SK-N-SH (cell line): ENCODE measurements at regions not wholly inside any gene's neighbourhood (a gene's known extent, or its start where the extent isn't known, plus 50 kb on each side); places are given as distances from the start of the nearest gene placed in this dataset.

Experiments
- CTCF ChIA-PET: fragments of 300-600, 350-600 bp; formaldehyde crosslinking; extraction: SDS; loops from one replicate; lab custom pipeline; 2021; lab: Yijun Ruan, JAX
- POLR2A ChIA-PET: fragments of 350-600 bp; sonication (Branson Sonifier 250); formaldehyde crosslinking; extraction: SDS; loops from one replicate; lab custom pipeline; 2020; ENCODE audit warnings: antibody characterized with exemption, inconsistent platforms; lab: Yijun Ruan, JAX
- DNase-seq: peaks from one replicate; pipeline ENCODE4 v3.0.0; 2012
- H2AFZ ChIP-seq: fragments of 200-600 bp; sonication (generic); 2 replicates; pipeline ENCODE4 v1.8.1; 2016; ENCODE audit warnings: antibody characterized with exemption, mild to moderate bottlenecking, low read depth
- H3F3A ChIP-seq: fragments of 200-600 bp; sonication (generic); replicated peaks from 2 replicates; pipeline ENCODE3; 2016; ENCODE audit warnings: antibody characterized with exemption, mild to moderate bottlenecking; ENCODE audit not compliant: insufficient read depth
- H3K27ac ChIP-seq, 2 experiments: fragments of 200-500 bp in 1 of 2; fragments of 200-600 bp in 1 of 2; sonication (Bioruptor generic) in 1 of 2; sonication (generic), shearing (Covaris generic) in 1 of 2; 2 replicates each; pipeline versions ENCODE4 v1.5.1 to v1.6.1; 2014 to 2016; ENCODE audit warnings: low read depth in 2 of 2, inconsistent platforms in 1 of 2, low read length in 1 of 2, mild to moderate bottlenecking in 1 of 2, mixed read lengths in 1 of 2
- H3K27me3 ChIP-seq: fragments of 200-600 bp; sonication (generic), shearing (Covaris generic); 2 replicates; pipeline ENCODE4 v1.6.1; 2016; ENCODE audit warnings: mixed run types; ENCODE audit not compliant: insufficient read depth
- H3K36me3 ChIP-seq, 2 experiments: fragments of 200-500 bp in 1 of 2; fragments of 200-600 bp in 1 of 2; sonication (Bioruptor generic) in 1 of 2; sonication (generic) in 1 of 2; replicated peaks in 1 of 2; 2 replicates each; pipeline versions ENCODE3 to v1.5.1; 2014 to 2016; ENCODE audit warnings: low read length in 1 of 2, mild to moderate bottlenecking in 1 of 2; ENCODE audit not compliant: insufficient read depth in 2 of 2, control insufficient read depth in 1 of 2
- H3K4me1 ChIP-seq, 2 experiments: fragments of 200-500 bp in 1 of 2; fragments of 200-600 bp in 1 of 2; sonication (Bioruptor generic) in 1 of 2; sonication (generic), shearing (Covaris generic) in 1 of 2; 2 replicates each; pipeline versions ENCODE4 v1.5.1 to v1.6.1; 2014 to 2016; ENCODE audit warnings: low read depth in 1 of 2, low read length in 1 of 2, mixed run types in 1 of 2; ENCODE audit not compliant: insufficient read depth in 2 of 2, control insufficient read depth in 1 of 2
- H3K4me2 ChIP-seq: fragments of 200-600 bp; sonication (generic), shearing (Covaris generic); 2 replicates; pipeline ENCODE4 v1.6.1; 2017; ENCODE audit warnings: mixed run types
- H3K4me3 ChIP-seq, 2 experiments: fragments of 200-500 bp in 1 of 2; fragments of 200-600 bp in 1 of 2; sonication (Bioruptor generic) in 1 of 2; sonication (generic), shearing (Covaris generic) in 1 of 2; 2 replicates each; pipeline versions ENCODE4 v1.5.1 to v1.8.1; 2014 to 2016; ENCODE audit warnings: low read depth in 2 of 2, inconsistent platforms in 1 of 2, low read length in 1 of 2, mild to moderate bottlenecking in 1 of 2, mixed read lengths in 1 of 2, moderate library complexity in 1 of 2
- H3K79me2 ChIP-seq: fragments of 200-600 bp; sonication (generic); 2 replicates; pipeline ENCODE4 v1.8.1; 2017; ENCODE audit warnings: mild to moderate bottlenecking; ENCODE audit not compliant: insufficient read depth
- H3K9ac ChIP-seq: fragments of 200-600 bp; sonication (generic); 2 replicates; pipeline ENCODE4 v1.6.1; 2017; ENCODE audit warnings: mixed run types
- H3K9me2 ChIP-seq: fragments of 200-600 bp; sonication (generic); 2 replicates; pipeline ENCODE4 v1.6.1; 2017; ENCODE audit warnings: mixed run types
- H3K9me3 ChIP-seq: fragments of 200-600 bp; sonication (generic); 2 replicates; pipeline ENCODE4 v1.6.1; 2017; ENCODE audit warnings: mixed run types, mild to moderate bottlenecking, moderate library complexity
- H4K20me1 ChIP-seq: fragments of 200-600 bp; sonication (generic); 2 replicates; pipeline ENCODE4 v1.6.1; 2017; ENCODE audit warnings: mild to moderate bottlenecking, mixed run types; ENCODE audit not compliant: insufficient read depth
- CTCF ChIP-seq: fragments of 200-600 bp; sonication (generic); IDR thresholded peaks from 2 replicates; pipeline ENCODE4 v1.6.1; 2017; ENCODE audit warnings: antibody characterized with exemption, mild to moderate bottlenecking, moderate library complexity
- ELF1 ChIP-seq: IDR thresholded peaks from 2 replicates; pipeline ENCODE4 v1.4.0; 2012
- FOXJ3 ChIP-seq: sonication (generic); formaldehyde crosslinking; IDR thresholded peaks from 2 replicates; pipeline ENCODE4 v1.5.1; 2020; ENCODE audit warnings: mild to moderate bottlenecking, missing genetic modification reagents
- FOXM1 ChIP-seq: IDR thresholded peaks from 2 replicates; pipeline ENCODE4 v1.4.0; 2012; ENCODE audit warnings: low read depth, mild to moderate bottlenecking
- IRF3 ChIP-seq: fragments of 150-350 bp; IDR thresholded peaks from 2 replicates; pipeline ENCODE4 v1.6.1; 2016; ENCODE audit warnings: mild to moderate bottlenecking, low read depth, low read length
- MEF2A ChIP-seq: IDR thresholded peaks from 2 replicates; pipeline ENCODE4 v1.4.0; 2012; ENCODE audit warnings: low read depth, borderline replicate concordance
- MXI1 ChIP-seq: IDR thresholded peaks from 2 replicates; pipeline ENCODE4 v1.6.1; 2012; ENCODE audit warnings: mild to moderate bottlenecking, low read depth, low read length, improper control_type of control experiment
- NRF1 ChIP-seq: IDR thresholded peaks from 2 replicates; pipeline ENCODE4 v1.6.1; 2012; ENCODE audit warnings: low read depth, mild to moderate bottlenecking, low read length
- RAD21 ChIP-seq: IDR thresholded peaks from 2 replicates; pipeline ENCODE4 v1.6.1; 2012; ENCODE audit warnings: mild to moderate bottlenecking, low read length
- SMC3 ChIP-seq: IDR thresholded peaks from 2 replicates; pipeline ENCODE4 v1.6.1; 2012; ENCODE audit warnings: low read depth, low read length, improper control_type of control experiment
- TAF1 ChIP-seq: IDR thresholded peaks from 2 replicates; pipeline ENCODE4 v1.6.1; 2012; ENCODE audit warnings: low read depth, mild to moderate bottlenecking, low read length, moderate library complexity, borderline replicate concordance
- WGBS: methylation state at CpG from one replicate; pipeline ENCODE4 v1.1.6; 2017; ENCODE audit warnings: low lambda C conversion rate; 5-methylcytosine and 5-hydroxymethylcytosine counted together
- TF ChIP-seq, protein P1 (sequence below): fragments of 150-350 bp; IDR thresholded peaks from 2 replicates; pipeline ENCODE4 v1.6.1; 2017; ENCODE audit warnings: antibody characterized with exemption, low read length, low read depth, borderline replicate concordance
- TF ChIP-seq, protein P2 (sequence below): IDR thresholded peaks from 2 replicates; pipeline ENCODE4 v1.6.1; 2012; ENCODE audit warnings: mild to moderate bottlenecking, low read depth, low read length, moderate library complexity

DNA sequence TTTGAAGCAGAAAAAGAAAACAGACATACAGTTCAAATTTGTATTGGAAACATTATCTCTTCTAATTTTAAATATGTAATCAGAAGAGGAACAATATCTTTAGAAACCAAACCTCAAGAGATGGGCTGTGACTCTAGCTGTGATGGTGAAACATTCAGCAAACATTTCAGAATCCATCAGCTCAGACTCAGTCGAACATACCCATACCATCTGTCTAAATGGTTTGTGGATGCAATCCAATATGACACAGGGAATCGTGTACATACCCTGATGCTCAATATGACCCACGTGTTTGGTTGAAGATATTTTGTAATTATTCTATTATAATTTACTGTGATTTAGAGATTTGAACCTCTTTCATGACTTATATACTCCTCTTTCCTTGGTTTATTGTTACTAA, 665.2 kb upstream of the CDH8 start:
- Histone ChIP-seq H3K4me2 (no peak overlapping the region), H3K4me3 (no peak overlapping the region), H2AFZ (no peak overlapping the region), H3F3A (no peaks in the 10 kb centered on the region), H3K27me3 (no peaks in the 10 kb centered on the region), H3K36me3 (no peaks in the 10 kb centered on the region), H3K4me1 (no peaks in the 10 kb centered on the region; a peak in 1 of 4 replicates), H3K9me2 (no peaks in the 10 kb centered on the region), H3K79me2 (no peaks in the 10 kb centered on the region), H4K20me1 (no peaks in the 10 kb centered on the region), H3K9ac (no peak overlapping the region), H3K27ac (no peak overlapping the region; a peak in 1 of 4 replicates), H3K9me3 (no peaks in the 10 kb centered on the region; the same call in 1 of the 2 replicates)
- ChIA-PET POLR2A (no interaction called here), CTCF (interaction anchor here (1.2 kb wide), 1 partner anchor 33 kb away, joined by 3 read pairs; no protein-coding TSS in a partner anchor)
- WGBS = 34% methylated on average over 3 of the region's 3 CpGs
- TF ChIP-seq TAF1 (no peak), SMC3 (no peak), ELF1 (no peak), MXI1 (no peak), FOXJ3 (no peak), NRF1 (no peak), IRF3 (no peak), FOXM1 (no peak), MEF2A (no peak), CTCF (no peak), RAD21 (no peak)
- TF ChIP-seq, protein P1, sequence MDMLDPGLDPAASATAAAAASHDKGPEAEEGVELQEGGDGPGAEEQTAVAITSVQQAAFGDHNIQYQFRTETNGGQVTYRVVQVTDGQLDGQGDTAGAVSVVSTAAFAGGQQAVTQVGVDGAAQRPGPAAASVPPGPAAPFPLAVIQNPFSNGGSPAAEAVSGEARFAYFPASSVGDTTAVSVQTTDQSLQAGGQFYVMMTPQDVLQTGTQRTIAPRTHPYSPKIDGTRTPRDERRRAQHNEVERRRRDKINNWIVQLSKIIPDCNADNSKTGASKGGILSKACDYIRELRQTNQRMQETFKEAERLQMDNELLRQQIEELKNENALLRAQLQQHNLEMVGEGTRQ = no peak
- TF ChIP-seq, protein P2, sequence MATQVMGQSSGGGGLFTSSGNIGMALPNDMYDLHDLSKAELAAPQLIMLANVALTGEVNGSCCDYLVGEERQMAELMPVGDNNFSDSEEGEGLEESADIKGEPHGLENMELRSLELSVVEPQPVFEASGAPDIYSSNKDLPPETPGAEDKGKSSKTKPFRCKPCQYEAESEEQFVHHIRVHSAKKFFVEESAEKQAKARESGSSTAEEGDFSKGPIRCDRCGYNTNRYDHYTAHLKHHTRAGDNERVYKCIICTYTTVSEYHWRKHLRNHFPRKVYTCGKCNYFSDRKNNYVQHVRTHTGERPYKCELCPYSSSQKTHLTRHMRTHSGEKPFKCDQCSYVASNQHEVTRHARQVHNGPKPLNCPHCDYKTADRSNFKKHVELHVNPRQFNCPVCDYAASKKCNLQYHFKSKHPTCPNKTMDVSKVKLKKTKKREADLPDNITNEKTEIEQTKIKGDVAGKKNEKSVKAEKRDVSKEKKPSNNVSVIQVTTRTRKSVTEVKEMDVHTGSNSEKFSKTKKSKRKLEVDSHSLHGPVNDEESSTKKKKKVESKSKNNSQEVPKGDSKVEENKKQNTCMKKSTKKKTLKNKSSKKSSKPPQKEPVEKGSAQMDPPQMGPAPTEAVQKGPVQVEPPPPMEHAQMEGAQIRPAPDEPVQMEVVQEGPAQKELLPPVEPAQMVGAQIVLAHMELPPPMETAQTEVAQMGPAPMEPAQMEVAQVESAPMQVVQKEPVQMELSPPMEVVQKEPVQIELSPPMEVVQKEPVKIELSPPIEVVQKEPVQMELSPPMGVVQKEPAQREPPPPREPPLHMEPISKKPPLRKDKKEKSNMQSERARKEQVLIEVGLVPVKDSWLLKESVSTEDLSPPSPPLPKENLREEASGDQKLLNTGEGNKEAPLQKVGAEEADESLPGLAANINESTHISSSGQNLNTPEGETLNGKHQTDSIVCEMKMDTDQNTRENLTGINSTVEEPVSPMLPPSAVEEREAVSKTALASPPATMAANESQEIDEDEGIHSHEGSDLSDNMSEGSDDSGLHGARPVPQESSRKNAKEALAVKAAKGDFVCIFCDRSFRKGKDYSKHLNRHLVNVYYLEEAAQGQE = no peak
- DNase-seq = no peak
